Activated CD8-positive, alpha-beta T cell treated with anti-CD3 and anti-CD28 coated beads for 36 hours (primary cell): ENCODE measurements at regions not wholly inside any gene's neighbourhood (a gene's known extent, or its start where the extent isn't known, plus 50 kb on each side); places are given as distances from the start of the nearest gene placed in this dataset.
A peak's percentile ranks its signal among the peaks of the same experiment; 100 is the strongest.

ENCODE experiments used
- ATAC-seq: fragments of 200-7000 bp; cut with Tn5 transposase; one replicate; pipeline ENCODE4 v1.10.0; 2021; ENCODE audit warnings: mild to moderate bottlenecking, moderate library complexity
- CTCF ChIA-PET: fragments of 350-600 bp; sonication (Branson Sonifier 250); formaldehyde crosslinking; loops from one replicate; lab custom pipeline; 2021; ENCODE audit warnings: antibody characterized with exemption; lab: Charles Lee
- POLR2A ChIA-PET: fragments of 350-600 bp; sonication (Branson Sonifier 250); formaldehyde crosslinking; loops from one replicate; lab custom pipeline; 2021; ENCODE audit warnings: antibody characterized with exemption; lab: Charles Lee
- DNase-seq: peaks from one replicate; pipeline ENCODE4 v3.0.0-alpha.2; 2020
- H3K27ac Mint-ChIP-seq: one replicate; pipeline ENCODE4 v1.8.0; 2021; ENCODE audit warnings: mild to moderate bottlenecking, mixed read lengths
- H3K27me3 Mint-ChIP-seq: one replicate; pipeline ENCODE4 v1.8.0; 2021; ENCODE audit warnings: mixed read lengths
- H3K36me3 Mint-ChIP-seq: one replicate; pipeline ENCODE4 v1.8.0; 2021; ENCODE audit warnings: low read depth, mixed read lengths
- H3K4me1 Mint-ChIP-seq: one replicate; pipeline ENCODE4 v1.8.0; 2021; ENCODE audit warnings: low read depth, mixed read lengths
- H3K4me3 Mint-ChIP-seq: one replicate; pipeline ENCODE4 v1.8.0; 2021; ENCODE audit warnings: mild to moderate bottlenecking, moderate library complexity, mixed read lengths
- H3K9me3 Mint-ChIP-seq: one replicate; pipeline ENCODE4 v1.8.0; 2021; ENCODE audit warnings: mixed read lengths
- intact Hi-C: fragments of 100-400 bp; cut with micrococcal nuclease; formaldehyde crosslinking; loops from one replicate; pipeline ENCODE4 v1.10.0; 2022
- TF ChIP-seq, protein P1 (sequence below): fragments of 200-600 bp; IDR thresholded peaks from one replicate; pipeline ENCODE4 v1.8.0; 2022; ENCODE audit warnings: antibody characterized with exemption, mild to moderate bottlenecking

- DNase-seq: no peak
- TF ChIP-seq, protein P1, sequence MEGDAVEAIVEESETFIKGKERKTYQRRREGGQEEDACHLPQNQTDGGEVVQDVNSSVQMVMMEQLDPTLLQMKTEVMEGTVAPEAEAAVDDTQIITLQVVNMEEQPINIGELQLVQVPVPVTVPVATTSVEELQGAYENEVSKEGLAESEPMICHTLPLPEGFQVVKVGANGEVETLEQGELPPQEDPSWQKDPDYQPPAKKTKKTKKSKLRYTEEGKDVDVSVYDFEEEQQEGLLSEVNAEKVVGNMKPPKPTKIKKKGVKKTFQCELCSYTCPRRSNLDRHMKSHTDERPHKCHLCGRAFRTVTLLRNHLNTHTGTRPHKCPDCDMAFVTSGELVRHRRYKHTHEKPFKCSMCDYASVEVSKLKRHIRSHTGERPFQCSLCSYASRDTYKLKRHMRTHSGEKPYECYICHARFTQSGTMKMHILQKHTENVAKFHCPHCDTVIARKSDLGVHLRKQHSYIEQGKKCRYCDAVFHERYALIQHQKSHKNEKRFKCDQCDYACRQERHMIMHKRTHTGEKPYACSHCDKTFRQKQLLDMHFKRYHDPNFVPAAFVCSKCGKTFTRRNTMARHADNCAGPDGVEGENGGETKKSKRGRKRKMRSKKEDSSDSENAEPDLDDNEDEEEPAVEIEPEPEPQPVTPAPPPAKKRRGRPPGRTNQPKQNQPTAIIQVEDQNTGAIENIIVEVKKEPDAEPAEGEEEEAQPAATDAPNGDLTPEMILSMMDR: no peak
- Mint-ChIP-seq H3K4me1 (peaks cover 4% of the 10 kb centered on the region), H3K27me3 (peaks cover 8% of the 10 kb centered on the region), H3K9me3 (no peaks in the 10 kb centered on the region), H3K36me3 (no peaks in the 10 kb centered on the region), H3K4me3 (no peak overlapping the region), H3K27ac (no peak overlapping the region)
- ATAC-seq: no peak
- CTCF ChIA-PET: no interaction called here
- POLR2A ChIA-PET: no interaction called here
- intact Hi-C loops: no loop called here
Measured at GRCh38 chr15:39494462-39494861, 86.4 kb upstream of the THBS1 start.

DNA sequence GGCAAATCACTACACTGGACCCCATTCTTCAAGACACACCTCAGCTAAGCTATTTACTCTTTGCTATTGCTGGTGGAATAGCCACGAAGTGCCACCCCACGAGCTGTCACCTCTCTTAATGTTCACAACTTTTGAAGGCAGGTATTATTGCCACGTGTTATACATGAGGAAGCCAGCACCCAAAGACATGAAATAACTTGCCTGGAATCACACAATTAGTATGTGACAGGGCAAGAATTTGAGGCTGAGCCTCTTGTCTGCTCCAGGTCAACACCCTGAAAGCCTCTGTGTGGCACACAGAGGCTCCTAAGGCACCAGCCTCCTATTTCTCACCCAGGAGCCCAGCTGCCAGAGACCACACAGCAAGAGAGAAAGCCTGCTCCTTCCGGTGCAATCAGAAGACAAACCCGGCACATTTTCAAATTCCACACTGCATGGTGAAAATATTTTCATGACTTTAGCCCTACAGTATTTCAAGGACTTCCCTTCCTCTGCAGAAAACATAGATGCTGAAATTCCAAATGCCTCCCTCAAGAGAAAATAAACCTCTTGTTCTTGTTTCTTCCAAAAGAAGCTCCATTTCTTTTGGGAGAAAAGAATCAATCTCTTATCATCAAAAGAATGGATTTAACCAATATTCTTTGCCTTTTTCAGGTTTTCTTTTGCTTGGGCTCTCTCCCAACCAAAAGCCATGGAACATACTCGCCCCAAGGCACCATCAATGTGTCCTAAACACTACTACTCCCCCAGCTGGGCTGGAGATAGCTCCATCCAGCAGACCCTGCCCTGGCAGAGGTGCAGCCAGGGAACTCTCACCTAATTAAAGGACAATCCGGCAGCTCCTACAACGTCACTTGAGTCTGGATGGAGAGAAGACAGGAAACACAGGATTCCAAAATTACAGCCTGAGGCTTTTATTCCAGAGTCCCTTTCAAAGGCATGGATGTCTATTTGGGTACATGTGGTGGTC is 84.7 kb upstream of the THBS1 start:
- no peaks in the 10 kb centered on the region for H3K9me3 Mint-ChIP-seq
- intact Hi-C loops: no loop called here

GRCh38 chr15:39497016-39497758 is 83.7 kb upstream of the THBS1 start:
- POLR2A ChIA-PET: no interaction called here
- DNase-seq (no peak), ATAC-seq (no peak)
- TF ChIP-seq, protein P1: no peak
- H3K4me3 Mint-ChIP-seq: no peak overlapping the region
- intact Hi-C loops: no loop called here
- no peaks in the 10 kb centered on the region for H3K9me3 Mint-ChIP-seq
- H3K4me1 Mint-ChIP-seq: peaks cover 11% of the 10 kb centered on the region
- no peaks in the 10 kb centered on the region for H3K36me3 Mint-ChIP-seq
- CTCF ChIA-PET: interaction anchor here (1.5 kb wide), 1 partner anchor 260 kb away, joined by 4 read pairs; no protein-coding TSS in a partner anchor
- H3K27me3 Mint-ChIP-seq: peaks cover 6% of the 10 kb centered on the region
- H3K27ac Mint-ChIP-seq: no peak overlapping the region

More for the DNA sequence above, 84.7 kb upstream of the THBS1 start:
- CTCF ChIA-PET: interaction anchor here (1.5 kb wide), 1 partner anchor 261 kb away, joined by 4 read pairs; no protein-coding TSS in a partner anchor
- POLR2A ChIA-PET: no interaction called here
- ATAC-seq (no peak), DNase-seq (no peak)
- Mint-ChIP-seq H3K4me1 (peaks cover 4% of the 10 kb centered on the region), H3K4me3 (no peak overlapping the region), H3K27me3 (peaks cover 6% of the 10 kb centered on the region), H3K36me3 (no peaks in the 10 kb centered on the region), H3K27ac (no peak overlapping the region)
- TF ChIP-seq, protein P1: no peak

- CTCF ChIA-PET: no interaction called here
- POLR2A ChIA-PET: interaction anchor here (1.0 to 1.4 kb wide), 2 partner anchors 10 to 71 kb away, joined by 4 read pairs; no protein-coding TSS in a partner anchor
- Mint-ChIP-seq H3K4me3 (no peak overlapping the region), H3K4me1 (peaks cover 13% of the 10 kb centered on the region), H3K27me3 (peaks cover 6% of the 10 kb centered on the region), H3K27ac (no peak overlapping the region), H3K9me3 (no peaks in the 10 kb centered on the region), H3K36me3 (no peaks in the 10 kb centered on the region)
- ATAC-seq (no peak), DNase-seq (peak; percentile 21)
- TF ChIP-seq, protein P1: no peak
- intact Hi-C loops: no loop called here
Measured at GRCh38 chr15:39497759-39498565, 82.9 kb upstream of the THBS1 start.
